GM18907 (cell line): ENCODE measurements at regions not wholly inside any gene's neighbourhood (a gene's known extent, or its start where the extent isn't known, plus 50 kb on each side); places are given as distances from the start of the nearest gene placed in this dataset.

Experiments used
- ATAC-seq: cut with Tn5 transposase; IDR thresholded peaks from one replicate; pipeline ENCODE4 v1.9.1; 2021; ENCODE audit warnings: mild to moderate bottlenecking, moderate library complexity; ENCODE audit not compliant: unreplicated experiment

DNA sequence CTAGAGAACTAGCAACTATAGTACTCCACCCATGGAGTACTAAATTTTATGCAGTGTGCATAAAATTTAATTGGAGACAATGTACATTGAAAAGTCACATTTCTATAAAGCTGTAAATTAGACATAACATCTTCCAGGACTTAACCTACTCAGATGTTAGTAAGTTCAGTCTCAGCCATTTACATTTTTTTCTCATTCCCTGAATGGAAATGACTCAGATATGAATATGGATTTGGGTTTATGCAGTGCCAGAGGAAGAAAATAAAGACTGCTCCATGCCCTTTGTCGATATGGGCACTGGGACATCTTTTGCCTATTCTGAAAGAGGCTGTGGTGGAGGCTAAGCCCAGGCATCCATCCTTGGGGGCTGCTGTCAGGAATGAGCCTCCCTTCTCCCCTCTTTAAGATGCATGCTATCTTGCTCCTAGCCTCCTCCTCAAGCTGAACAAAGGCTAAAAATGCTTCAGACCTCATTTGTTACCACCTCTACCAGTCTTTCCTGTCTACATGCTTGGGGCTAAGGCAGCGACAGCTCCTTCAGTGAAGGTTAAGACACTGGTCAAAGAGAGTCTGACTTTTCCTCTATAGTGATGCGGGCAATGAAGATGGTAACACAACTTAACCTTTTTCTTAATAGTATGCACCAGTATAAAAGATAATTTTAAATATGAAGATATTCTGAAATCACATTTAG, 486.8 kb upstream of the ANKRD30A start:
- no peak for ATAC-seq

DNA sequence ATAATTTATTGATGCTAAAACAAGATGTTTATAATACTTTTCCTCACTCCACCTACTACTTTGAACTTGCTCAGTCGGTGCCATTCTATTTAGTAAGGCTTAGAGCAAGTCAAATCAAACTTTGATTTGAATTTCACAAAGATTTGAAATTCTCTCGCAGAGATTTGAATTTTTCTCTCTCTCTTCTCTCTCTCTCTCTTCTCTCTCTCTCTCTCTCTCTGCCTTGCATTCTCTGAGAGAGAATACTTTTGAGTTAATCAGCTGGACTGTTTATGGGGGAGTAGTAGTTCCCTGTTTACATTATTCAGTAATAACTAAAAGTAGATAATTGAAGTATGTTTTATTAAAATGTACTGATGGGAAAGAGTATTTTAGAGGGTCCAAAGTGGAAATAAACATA, 488.5 kb upstream of the ANKRD30A start:
- ATAC-seq, result no peak

GRCh38 chr10:36636285-36636839, 489.0 kb upstream of the ANKRD30A start:
- no peak for ATAC-seq

DNA sequence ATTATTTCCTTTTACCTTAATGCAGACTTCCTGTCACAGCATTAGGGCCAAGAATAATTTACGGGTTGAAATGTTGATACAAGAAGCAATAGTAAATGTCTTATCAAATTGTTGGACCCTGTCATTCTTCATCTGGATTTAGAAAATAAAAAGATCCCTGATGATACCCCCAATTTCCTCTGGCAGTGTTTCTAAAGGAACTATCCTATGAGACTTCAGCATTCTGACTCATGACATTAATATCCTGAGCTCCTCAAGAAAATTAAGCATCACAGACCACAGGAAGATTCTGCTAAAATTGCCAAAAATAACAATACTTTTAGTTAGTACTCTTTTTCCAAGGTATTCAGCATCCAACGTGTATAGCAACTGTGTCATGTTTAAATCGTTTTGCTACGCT, 490.5 kb upstream of the ANKRD30A start:
- ATAC-seq, result no peak

DNA sequence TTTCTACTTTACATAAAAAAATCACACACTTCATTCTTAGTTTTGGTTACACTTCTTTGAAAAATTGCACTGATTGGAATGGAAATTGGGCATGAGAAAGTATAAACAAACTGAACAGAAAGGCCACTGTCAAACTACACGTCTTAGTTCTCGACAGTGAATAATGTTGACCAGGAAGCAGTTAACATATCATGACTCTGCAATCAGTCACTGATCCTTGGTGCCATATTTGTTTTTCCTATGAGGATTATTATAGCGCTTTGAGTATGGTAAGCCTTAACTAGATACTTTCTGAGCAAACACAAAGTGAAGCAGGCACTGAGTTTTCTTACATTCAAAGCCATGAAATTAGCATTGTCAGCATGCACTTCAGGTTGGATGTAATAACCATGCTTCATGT, 495.1 kb upstream of the ANKRD30A start:
- no peak for ATAC-seq

- no peak for ATAC-seq
Observed at GRCh38 chr10:36629476-36629875, 495.9 kb upstream of the ANKRD30A start.

- ATAC-seq, result no peak
Observed at GRCh38 chr10:36624551-36625100, 500.8 kb upstream of the ANKRD30A start.

DNA sequence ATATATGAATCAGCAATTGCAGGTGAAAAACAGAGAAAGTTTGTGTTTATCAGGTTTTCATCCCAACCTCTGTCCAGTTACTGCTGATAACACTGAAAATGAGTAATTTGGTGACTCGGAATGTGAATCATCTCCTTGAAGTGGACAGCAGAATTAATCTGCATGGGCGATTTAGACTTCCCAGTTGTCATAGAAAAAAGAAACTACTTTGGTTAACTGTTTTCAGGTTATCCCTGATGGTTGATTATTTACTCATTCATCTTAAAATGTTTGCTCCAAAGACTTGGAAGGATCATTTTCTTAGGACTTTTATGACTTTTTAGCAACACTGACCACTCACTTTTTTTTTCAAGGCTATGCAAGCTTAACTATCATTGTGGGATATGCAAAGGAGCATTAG, 504.1 kb upstream of the ANKRD30A start:
- no peak for ATAC-seq

DNA sequence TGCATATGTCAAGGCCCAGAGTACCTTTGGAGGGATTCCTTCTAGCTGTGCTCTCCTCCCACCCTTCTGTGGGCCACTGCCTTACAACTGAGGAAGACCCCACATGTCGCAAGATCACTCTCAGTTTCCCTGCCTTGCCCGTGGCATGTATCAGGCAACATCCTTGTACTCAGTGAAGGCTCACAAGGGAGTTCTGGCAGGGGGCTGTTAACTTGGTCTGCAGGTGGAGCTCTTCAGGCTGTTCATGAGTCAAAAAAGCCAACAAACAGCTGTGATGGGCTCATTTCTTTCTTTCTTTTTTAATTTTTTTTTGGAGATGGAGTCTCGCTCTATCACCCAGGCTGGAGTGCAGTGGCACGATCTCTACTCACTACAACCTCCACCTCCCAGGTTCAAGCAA, 513.0 kb upstream of the ANKRD30A start:
- no peak for ATAC-seq

- no peak for ATAC-seq
Observed at GRCh38 chr10:36608866-36609265, 516.5 kb upstream of the ANKRD30A start.

DNA sequence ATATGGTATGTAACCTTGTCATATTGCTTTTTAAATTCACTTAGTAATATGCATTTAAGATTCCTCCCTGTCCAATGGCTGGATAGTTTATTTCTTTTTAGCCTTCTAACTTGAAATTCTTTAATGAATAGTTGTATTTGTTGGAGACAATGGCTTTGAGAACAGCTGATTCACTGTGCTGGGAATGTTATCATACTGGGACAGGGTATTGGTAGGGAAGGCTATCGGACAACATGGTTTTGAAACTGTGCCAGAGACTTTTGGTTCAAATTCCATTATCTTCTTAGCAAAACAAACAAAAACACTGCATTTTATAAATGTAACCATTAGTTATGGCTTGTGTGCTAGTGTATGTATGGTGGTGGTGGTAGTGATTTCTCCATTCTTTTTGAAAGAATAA, 517.1 kb upstream of the ANKRD30A start:
- no peak for ATAC-seq

DNA sequence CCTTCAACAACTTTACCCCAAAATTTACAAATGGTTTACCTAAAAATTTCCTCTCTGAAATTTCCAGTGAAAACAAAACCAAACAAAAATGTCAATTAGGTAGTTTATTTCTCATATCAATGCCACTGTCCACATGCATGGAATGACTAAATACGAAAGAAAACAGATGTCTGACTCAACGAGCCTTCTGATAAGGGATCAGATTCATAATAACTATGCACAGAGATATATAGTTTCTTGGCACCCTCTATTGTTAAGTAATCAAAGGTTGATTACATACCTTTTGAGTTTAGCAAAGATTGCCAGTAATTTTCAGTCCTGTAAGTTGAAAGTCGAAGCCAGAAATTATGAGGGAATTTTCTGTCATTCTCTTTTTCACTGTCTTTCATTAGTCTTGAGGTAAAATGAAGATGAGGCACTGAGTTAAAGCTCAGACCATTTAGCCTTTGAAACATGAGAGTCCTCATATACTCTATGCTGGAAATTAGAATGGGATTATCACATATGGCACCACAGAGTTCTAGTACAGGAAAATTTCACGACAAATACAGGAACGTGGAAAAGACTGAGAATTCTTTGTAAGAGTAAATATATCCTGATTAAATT, 519.1 kb upstream of the ANKRD30A start:
- ATAC-seq, result no peak

- ATAC-seq, result no peak
Observed at GRCh38 chr10:36604316-36604715, 521.1 kb upstream of the ANKRD30A start.

GRCh38 chr10:36603688-36604087, 521.7 kb upstream of the ANKRD30A start:
- ATAC-seq, result no peak

DNA sequence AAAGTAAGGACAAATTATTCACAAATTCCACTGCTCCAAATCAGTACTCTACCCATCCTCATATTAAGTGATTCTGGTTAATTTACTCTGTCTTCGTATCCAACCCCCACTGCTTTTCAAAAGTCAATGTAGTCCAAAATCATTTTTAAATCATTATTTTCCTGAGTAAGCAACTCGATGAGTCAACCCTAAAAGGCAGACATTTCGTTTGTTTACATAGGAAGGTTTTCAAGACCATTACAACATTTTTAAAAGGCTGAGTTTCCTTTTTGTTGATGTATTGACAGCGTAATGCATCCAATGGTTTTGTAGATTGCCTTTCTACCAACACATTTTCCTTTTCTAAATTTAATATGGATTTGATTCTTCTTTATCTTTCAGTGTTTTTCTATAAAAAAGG, 523.0 kb upstream of the ANKRD30A start:
- ATAC-seq, result no peak

DNA sequence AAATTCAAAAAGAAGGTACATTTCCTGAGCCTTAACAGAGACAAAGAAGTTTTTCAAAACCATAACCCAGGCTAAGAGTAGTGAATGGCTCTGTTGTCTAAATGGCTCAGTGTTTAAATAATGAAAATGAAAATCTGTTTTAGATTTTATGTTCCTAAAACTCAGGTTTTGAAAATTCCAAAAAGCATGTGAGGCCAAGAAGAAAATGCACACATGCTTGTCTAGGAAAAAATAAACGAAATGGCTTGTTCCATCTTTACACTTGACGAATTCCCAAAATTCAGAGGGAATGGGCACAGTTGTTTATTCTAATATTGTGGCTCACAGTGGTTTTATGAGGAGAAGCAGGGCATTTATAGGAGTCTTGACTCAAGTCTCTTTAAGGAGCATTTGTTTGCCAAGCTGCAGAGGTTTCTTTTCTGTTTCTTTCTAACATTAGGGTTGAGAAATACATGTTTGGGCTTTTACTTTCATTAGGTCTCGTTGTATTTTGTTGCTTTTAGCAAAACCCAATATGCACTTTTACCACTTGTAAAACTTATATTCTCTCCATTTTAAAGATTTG, 527.6 kb upstream of the ANKRD30A start:
- ATAC-seq, result no peak

GRCh38 chr10:36592964-36593363, 532.4 kb upstream of the ANKRD30A start:
- ATAC-seq, result no peak

- no peak for ATAC-seq
Observed at GRCh38 chr10:36591436-36591835, 534.0 kb upstream of the ANKRD30A start.

DNA sequence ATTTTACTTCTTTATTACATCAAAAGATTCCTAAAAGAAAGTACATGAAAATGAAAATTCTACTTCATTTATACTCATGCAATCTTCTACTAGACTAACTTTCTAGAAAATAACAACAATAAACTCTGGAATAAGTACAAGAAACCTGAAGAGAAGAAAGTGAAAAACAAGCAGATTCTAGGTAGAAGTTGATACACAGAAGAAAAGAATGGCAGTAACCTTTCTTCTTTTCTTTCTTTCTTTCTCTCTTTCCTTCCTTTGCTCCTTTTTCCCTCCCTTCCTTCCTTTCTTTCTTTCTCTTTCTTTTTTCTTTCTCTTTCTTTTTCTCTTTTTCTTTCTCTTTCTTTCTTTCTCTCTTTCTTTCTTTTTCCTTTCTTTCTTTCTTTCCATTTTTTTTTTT, 541.7 kb upstream of the ANKRD30A start:
- ATAC-seq, result no peak

DNA sequence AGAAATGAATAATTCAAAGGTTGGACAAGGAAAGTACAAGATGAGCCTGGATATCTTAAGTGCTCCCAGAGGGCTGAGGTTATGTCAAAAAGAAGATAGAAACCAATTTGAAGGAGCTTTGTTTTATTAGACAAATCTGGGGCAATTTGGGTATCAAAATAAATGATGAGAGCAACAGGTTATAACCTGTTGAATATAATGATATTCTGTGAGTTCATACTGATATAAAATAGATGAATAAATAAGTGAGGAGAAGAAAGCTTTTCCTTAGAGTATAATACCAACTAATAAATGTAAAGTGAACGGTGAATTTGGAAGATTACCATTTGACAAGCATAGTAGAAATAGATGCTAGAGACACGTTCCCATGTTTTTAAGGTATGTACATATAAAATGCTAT, 544.2 kb upstream of the ANKRD30A start:
- ATAC-seq, result no peak

DNA sequence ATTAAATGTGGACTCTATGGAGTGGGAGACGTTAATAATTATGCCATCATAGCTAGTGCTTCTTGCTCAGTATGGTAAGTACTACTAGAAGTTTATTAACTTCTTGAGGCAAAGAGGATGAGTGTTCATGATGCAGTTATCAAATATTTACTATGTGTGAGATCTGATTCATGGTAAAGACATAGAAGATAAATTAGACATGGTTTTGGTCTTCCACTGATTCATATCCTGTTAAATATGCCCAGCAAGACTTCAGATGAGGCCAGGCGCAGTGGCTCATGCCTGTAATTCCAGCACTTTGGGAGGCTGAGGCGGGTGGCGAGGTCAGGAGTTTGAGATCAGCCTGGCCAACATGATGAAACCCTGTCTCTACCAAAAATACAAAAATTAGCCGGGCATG, 547.1 kb upstream of the ANKRD30A start:
- ATAC-seq, result no peak

- ATAC-seq, result no peak
Observed at GRCh38 chr10:36577126-36577525, 548.3 kb upstream of the ANKRD30A start.
